ENCODE measurements at regions not wholly inside any gene's neighbourhood (a gene's known extent, or its start where the extent isn't known, plus 50 kb on each side); places are given as distances from the start of the nearest gene placed in this dataset.

DNA sequence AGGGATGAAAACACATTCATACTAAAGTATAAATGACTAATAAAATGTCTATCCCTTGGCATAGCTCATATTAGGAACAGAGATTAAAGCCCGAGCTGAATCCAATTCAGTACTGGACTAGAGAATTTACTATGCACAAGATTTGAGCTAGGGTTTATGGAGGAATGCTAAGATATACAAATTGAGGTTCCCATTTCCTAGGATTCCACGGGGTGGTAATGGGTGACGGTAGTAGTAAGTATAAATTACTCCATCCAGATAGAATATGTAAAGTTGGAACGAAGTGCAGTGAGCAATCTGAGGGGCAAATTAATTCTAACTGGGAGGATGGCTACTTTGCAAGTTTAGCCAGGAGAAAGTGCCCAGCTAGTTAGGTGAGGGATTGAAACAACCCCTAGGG, 156.5 kb downstream of the GAS1 start:
- peaks cover 15% of the 10 kb centered on the region for H3K4me1 ChIP-seq
- no peaks in the 10 kb centered on the region for H3K27me3 ChIP-seq
- intact Hi-C loops (cut with DNase I; ENCODE audit: low total_unique reads) = no loop called here
- no peak overlapping the region for H3K27ac ChIP-seq
- no peak overlapping the region for H3K4me3 ChIP-seq
- no peak for DNase-seq
- TF ChIP-seq POLR2A (IDR thresholded peaks at IDR 0.05) = no peak
- TF ChIP-seq, protein P1, sequence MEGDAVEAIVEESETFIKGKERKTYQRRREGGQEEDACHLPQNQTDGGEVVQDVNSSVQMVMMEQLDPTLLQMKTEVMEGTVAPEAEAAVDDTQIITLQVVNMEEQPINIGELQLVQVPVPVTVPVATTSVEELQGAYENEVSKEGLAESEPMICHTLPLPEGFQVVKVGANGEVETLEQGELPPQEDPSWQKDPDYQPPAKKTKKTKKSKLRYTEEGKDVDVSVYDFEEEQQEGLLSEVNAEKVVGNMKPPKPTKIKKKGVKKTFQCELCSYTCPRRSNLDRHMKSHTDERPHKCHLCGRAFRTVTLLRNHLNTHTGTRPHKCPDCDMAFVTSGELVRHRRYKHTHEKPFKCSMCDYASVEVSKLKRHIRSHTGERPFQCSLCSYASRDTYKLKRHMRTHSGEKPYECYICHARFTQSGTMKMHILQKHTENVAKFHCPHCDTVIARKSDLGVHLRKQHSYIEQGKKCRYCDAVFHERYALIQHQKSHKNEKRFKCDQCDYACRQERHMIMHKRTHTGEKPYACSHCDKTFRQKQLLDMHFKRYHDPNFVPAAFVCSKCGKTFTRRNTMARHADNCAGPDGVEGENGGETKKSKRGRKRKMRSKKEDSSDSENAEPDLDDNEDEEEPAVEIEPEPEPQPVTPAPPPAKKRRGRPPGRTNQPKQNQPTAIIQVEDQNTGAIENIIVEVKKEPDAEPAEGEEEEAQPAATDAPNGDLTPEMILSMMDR (IDR thresholded peaks at IDR 0.05) = no peak
- 93 to 95% methylated on average over 4 of the region's 4 CpGs for WGBS, 2 donors
- no peaks in the 10 kb centered on the region for H3K36me3 ChIP-seq (ENCODE audit: low read depth, missing control alignments)
- no peaks in the 10 kb centered on the region for H3K9me3 ChIP-seq

GRCh38 chr9:86788456-86788855, 158.8 kb downstream of the GAS1 start:
- H3K4me3 ChIP-seq = no peak overlapping the region
- intact Hi-C loops (cut with DNase I; ENCODE audit: low total_unique reads) = no loop called here
- DNase-seq = no peak
- no peaks in the 10 kb centered on the region for H3K4me1 ChIP-seq
- H3K36me3 ChIP-seq (ENCODE audit: low read depth, missing control alignments) = no peaks in the 10 kb centered on the region
- no peaks in the 10 kb centered on the region for H3K27me3 ChIP-seq
- no peak for TF ChIP-seq POLR2A (IDR thresholded peaks at IDR 0.05)
- no peaks in the 10 kb centered on the region for H3K9me3 ChIP-seq
- no peak overlapping the region for H3K27ac ChIP-seq
- 93 to 94% methylated on average over 9 of the region's 9 CpGs for WGBS, 2 donors

- no peak for DNase-seq
- Histone ChIP-seq H3K27me3 (no peaks in the 10 kb centered on the region), H3K27ac (no peak overlapping the region), H3K36me3 (ENCODE audit: low read depth, missing control alignments) (no peaks in the 10 kb centered on the region), H3K9me3 (no peaks in the 10 kb centered on the region), H3K4me1 (no peaks in the 10 kb centered on the region), H3K4me3 (no peak overlapping the region)
- intact Hi-C loops (cut with DNase I; ENCODE audit: low total_unique reads) = no loop called here
- 87 to 89% methylated on average over 3 of the region's 3 CpGs for WGBS, 2 donors
- TF ChIP-seq POLR2A (IDR thresholded peaks at IDR 0.05) = no peak
- TF ChIP-seq, protein P1 (IDR thresholded peaks at IDR 0.05) = no peak
These were observed 163.4 kb downstream of the GAS1 start for GRCh38 chr9:86783884-86784283.

DNA sequence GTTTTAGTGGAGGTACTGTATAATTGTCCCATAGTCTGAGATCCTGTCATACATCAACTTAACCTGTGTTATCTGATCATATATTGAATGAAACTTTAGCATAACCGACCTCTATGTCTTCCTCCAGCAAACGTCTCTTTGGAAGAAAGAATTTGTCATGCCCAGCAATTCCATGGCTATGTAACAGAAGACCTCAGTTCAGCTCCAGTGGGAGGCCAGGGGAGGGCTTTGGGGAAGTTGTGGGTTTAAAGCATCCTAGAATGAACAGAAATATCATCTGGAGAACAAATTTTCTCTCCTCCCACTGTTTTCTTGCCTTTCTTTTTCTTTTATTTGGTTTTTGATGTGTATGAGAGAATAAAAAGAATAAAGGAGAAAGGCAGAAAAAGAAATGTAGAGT, 164.5 kb downstream of the GAS1 start:
- 79 to 87% methylated on average over 2 of the region's 2 CpGs for WGBS, 2 donors
- intact Hi-C loops (cut with DNase I; ENCODE audit: low total_unique reads) = no loop called here

DNA sequence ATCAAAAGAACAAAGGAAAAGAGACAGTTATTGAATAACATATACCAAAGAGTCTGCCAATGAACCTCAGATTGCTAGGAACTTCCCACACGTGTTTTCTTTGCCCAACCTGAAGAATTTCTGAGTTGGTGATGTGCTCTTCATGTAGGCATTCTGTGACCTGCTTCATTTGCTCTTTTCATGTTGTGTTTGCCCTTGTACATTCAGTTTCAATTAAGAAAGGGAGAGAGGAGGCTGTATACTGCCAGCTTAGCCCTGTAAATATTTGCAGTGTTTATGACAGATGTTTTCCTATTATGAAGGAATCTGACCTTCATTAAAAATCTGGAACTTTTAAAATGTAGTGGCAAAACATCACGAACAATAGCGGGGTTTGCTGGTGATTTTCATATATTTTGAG, 168.5 kb downstream of the GAS1 start:
- intact Hi-C loops (cut with DNase I; ENCODE audit: low total_unique reads) = no loop called here
- Histone ChIP-seq H3K9me3 (no peaks in the 10 kb centered on the region), H3K36me3 (ENCODE audit: low read depth, missing control alignments) (no peaks in the 10 kb centered on the region), H3K4me1 (no peaks in the 10 kb centered on the region), H3K27me3 (no peaks in the 10 kb centered on the region), H3K27ac (no peak overlapping the region), H3K4me3 (no peak overlapping the region)
- TF ChIP-seq, protein P1 (IDR thresholded peaks at IDR 0.05) = no peak
- no peak for TF ChIP-seq POLR2A (IDR thresholded peaks at IDR 0.05)
- 67 to 72% methylated on average over 3 of the region's 3 CpGs for WGBS, 2 donors
- no peak for DNase-seq

More for the DNA sequence above, 164.5 kb downstream of the GAS1 start:
- H3K27me3 ChIP-seq = no peaks in the 10 kb centered on the region
- TF ChIP-seq, protein P1 (IDR thresholded peaks at IDR 0.05) = no peak
- no peaks in the 10 kb centered on the region for H3K9me3 ChIP-seq
- no peaks in the 10 kb centered on the region for H3K36me3 ChIP-seq (ENCODE audit: low read depth, missing control alignments)
- H3K27ac ChIP-seq = no peak overlapping the region
- H3K4me1 ChIP-seq = no peaks in the 10 kb centered on the region
- DNase-seq = no peak
- no peak overlapping the region for H3K4me3 ChIP-seq
